ENCODE measurements at regions not wholly inside any gene's neighbourhood (a gene's known extent, or its start where the extent isn't known, plus 50 kb on each side); places are given as distances from the start of the nearest gene placed in this dataset.

- no peaks in the 10 kb centered on the region for H3K36me3 ChIP-seq (ENCODE audit: control insufficient read depth in 2 of 2, extremely low read depth in 1 of 2, insufficient read depth in 2 of 2, low read length in 2 of 2)
- H3K79me2 ChIP-seq (ENCODE audit: control insufficient read depth, insufficient read depth, low read length): no peaks in the 10 kb centered on the region
- TF ChIP-seq POLR2A (IDR thresholded peaks at IDR 0.05; ENCODE audit: low read depth, low read length): no peak
- no peak for TF ChIP-seq JUN (IDR thresholded peaks at IDR 0.05; ENCODE audit: borderline replicate concordance, insufficient read depth, insufficient read length, low read depth)
- TF ChIP-seq, protein P1, sequence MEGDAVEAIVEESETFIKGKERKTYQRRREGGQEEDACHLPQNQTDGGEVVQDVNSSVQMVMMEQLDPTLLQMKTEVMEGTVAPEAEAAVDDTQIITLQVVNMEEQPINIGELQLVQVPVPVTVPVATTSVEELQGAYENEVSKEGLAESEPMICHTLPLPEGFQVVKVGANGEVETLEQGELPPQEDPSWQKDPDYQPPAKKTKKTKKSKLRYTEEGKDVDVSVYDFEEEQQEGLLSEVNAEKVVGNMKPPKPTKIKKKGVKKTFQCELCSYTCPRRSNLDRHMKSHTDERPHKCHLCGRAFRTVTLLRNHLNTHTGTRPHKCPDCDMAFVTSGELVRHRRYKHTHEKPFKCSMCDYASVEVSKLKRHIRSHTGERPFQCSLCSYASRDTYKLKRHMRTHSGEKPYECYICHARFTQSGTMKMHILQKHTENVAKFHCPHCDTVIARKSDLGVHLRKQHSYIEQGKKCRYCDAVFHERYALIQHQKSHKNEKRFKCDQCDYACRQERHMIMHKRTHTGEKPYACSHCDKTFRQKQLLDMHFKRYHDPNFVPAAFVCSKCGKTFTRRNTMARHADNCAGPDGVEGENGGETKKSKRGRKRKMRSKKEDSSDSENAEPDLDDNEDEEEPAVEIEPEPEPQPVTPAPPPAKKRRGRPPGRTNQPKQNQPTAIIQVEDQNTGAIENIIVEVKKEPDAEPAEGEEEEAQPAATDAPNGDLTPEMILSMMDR (IDR thresholded peaks at IDR 0.05; ENCODE audit: extremely low read depth in 1 of 2, insufficient read depth in 1 of 2, low read depth in 1 of 2, low read length in 2 of 2): no peak
- TF ChIP-seq MAX (IDR thresholded peaks at IDR 0.05; ENCODE audit: insufficient read depth, insufficient read length): no peak
- TF ChIP-seq GATA2 (IDR thresholded peaks at IDR 0.05; ENCODE audit: insufficient read depth, insufficient read length, low read depth, low read length): no peak
- no peak for TF ChIP-seq MYC (IDR thresholded peaks at IDR 0.05; ENCODE audit: low read depth, low read length)
- no peak for TF ChIP-seq EZH2 (IDR thresholded peaks at IDR 0.05; ENCODE audit: borderline replicate concordance, low read depth, low read length, severe bottlenecking)
- no peak for TF ChIP-seq POLR2AphosphoS5 (IDR thresholded peaks at IDR 0.05; ENCODE audit: insufficient read depth, low read depth, low read length)
- no peak for TF ChIP-seq FOS (IDR thresholded peaks at IDR 0.05; ENCODE audit: borderline replicate concordance, insufficient read depth, low read length)
- no peaks in the 10 kb centered on the region for H3K9me1 ChIP-seq (replicated peaks; ENCODE audit: control insufficient read depth, extremely low read depth, insufficient read depth, low read length)
- no peaks in the 10 kb centered on the region for H3K9me3 ChIP-seq (replicated peaks; ENCODE audit: control insufficient read depth, insufficient read depth, low read length)
- no TSS peak for BruUV-seq (replicated peaks)
- DNase-seq (ENCODE audit: low read depth, low spot score): no peak
- dilution Hi-C loops (cut with MboI; ENCODE audit: extremely low pct_ligation_motif_present, low sequenced_read_pairs): no loop called here
- no peaks in the 10 kb centered on the region for H3K4me1 ChIP-seq (ENCODE audit: control insufficient read depth, extremely low read depth, insufficient read depth, low read length)
- no peak overlapping the region for H2AFZ ChIP-seq (ENCODE audit: low read depth, low read length)
- no peak overlapping the region for H3K4me2 ChIP-seq (ENCODE audit: insufficient read depth, low read length)
- POLR2A ChIA-PET: no interaction called here
- no peak for FAIRE-seq
- H4K20me1 ChIP-seq (replicated peaks; ENCODE audit: control insufficient read depth, extremely low read depth, insufficient read depth, low read length): no peaks in the 10 kb centered on the region
- H3K9ac ChIP-seq (replicated peaks; ENCODE audit: extremely low read depth, insufficient read depth, low read length): no peak overlapping the region
- no peak overlapping the region for H3K27ac ChIP-seq (ENCODE audit: insufficient read depth, low read depth, low read length)
- CTCF ChIA-PET: interaction anchor here (0.8 kb wide), 1 partner anchor 22 kb away, joined by 3 read pairs; no protein-coding TSS in a partner anchor
- H3K27me3 ChIP-seq (ENCODE audit: control insufficient read depth in 2 of 2, insufficient read depth in 2 of 2, low read length in 2 of 2): no peaks in the 10 kb centered on the region
- no peak overlapping the region for H3K4me3 ChIP-seq (replicated peaks in 1 of 3; ENCODE audit: insufficient read depth in 1 of 3, low read depth in 1 of 3, low read length in 3 of 3)
- intact Hi-C loops (cut with micrococcal nuclease): no loop called here
These were observed 361.1 kb upstream of the SLC14A2 start for GRCh38 chr18:45253973-45254708.

Data from endothelial cell of umbilical vein (primary cell).